PC-9 (cell line): ENCODE measurements at regions not wholly inside any gene's neighbourhood (a gene's known extent, or its start where the extent isn't known, plus 50 kb on each side); places are given as distances from the start of the nearest gene placed in this dataset.
"Not testable (repeated sequence)": the region's sequence is repeated elsewhere in the genome, so short reads cannot be mapped to it uniquely, and the experiment has no call there.

Experiments used
- BruUV-seq: library from RNA; stranded (reverse); fragments of 400-500 nt; replicated peaks from 2 replicates; lab custom pipeline; 2021; lab: Mats Ljungman, UMichigan
- CTCF ChIA-PET: fragments of 300-600 bp; sonication (Branson Sonifier 250); formaldehyde crosslinking; loops from one replicate; lab custom pipeline; 2022; ENCODE audit warnings: antibody characterized with exemption; lab: Charles Lee
- POLR2A ChIA-PET: fragments of 300-600 bp; sonication (Branson Sonifier 250); formaldehyde crosslinking; loops from one replicate; lab custom pipeline; 2022; ENCODE audit warnings: antibody characterized with exemption; ENCODE audit not compliant: unreplicated experiment; lab: Charles Lee
- DNase-seq, 2 experiments: peaks; one replicate each; pipeline versions ENCODE4 v3.0.0 to v3.0.0-alpha.2; 2015 to 2022; ENCODE audit warnings: mixed read lengths in 1 of 2
- H2AFZ ChIP-seq: fragments of 200-600 bp; sonication (generic); 2 replicates; pipeline ENCODE4 v1.8.1; 2017; ENCODE audit warnings: antibody characterized with exemption
- H3F3A ChIP-seq: fragments of 200-600 bp; sonication (generic); 2 replicates; pipeline ENCODE4 v1.8.1; 2017; ENCODE audit warnings: antibody characterized with exemption, mild to moderate bottlenecking, low read depth; ENCODE audit not compliant: insufficient read depth
- H3K27ac ChIP-seq: fragments of 200-600 bp; sonication (generic); 2 replicates; pipeline ENCODE4 v1.6.1; 2016; ENCODE audit warnings: mixed run types
- H3K27me3 ChIP-seq: fragments of 200-600 bp; sonication (generic); 2 replicates; pipeline ENCODE4 v1.6.1; 2016; ENCODE audit warnings: low read depth, mixed run types; ENCODE audit not compliant: insufficient read depth
- H3K36me3 ChIP-seq: fragments of 200-600 bp; sonication (generic); 2 replicates; pipeline ENCODE4 v1.6.1; 2016; ENCODE audit warnings: low read depth, mixed run types
- H3K4me1 ChIP-seq: fragments of 200-600 bp; sonication (generic); replicated peaks from 2 replicates; pipeline ENCODE4 v1.6.1; 2016; ENCODE audit warnings: mixed run types; ENCODE audit not compliant: insufficient read depth
- H3K4me2 ChIP-seq: fragments of 200-600 bp; sonication (generic); 2 replicates; pipeline ENCODE4 v1.6.1; 2017; ENCODE audit warnings: mixed run types
- H3K4me3 ChIP-seq: fragments of 200-600 bp; sonication (generic); 2 replicates; pipeline ENCODE4 v1.6.1; 2016; ENCODE audit warnings: mixed run types
- H3K79me2 ChIP-seq: fragments of 200-600 bp; sonication (generic); 2 replicates; pipeline ENCODE4 v1.6.1; 2017; ENCODE audit warnings: low read depth, mixed run types
- H3K9me2 ChIP-seq: fragments of 200-600 bp; sonication (generic); 2 replicates; pipeline ENCODE4 v1.8.1; 2017; ENCODE audit warnings: mild to moderate bottlenecking; ENCODE audit not compliant: insufficient read depth
- H3K9me3 ChIP-seq: fragments of 200-600 bp; sonication (generic); 2 replicates; pipeline ENCODE4 v1.8.1; 2016; ENCODE audit warnings: low read depth; ENCODE audit not compliant: insufficient read depth
- H4K20me1 ChIP-seq: fragments of 200-600 bp; sonication (generic); 2 replicates; pipeline ENCODE4 v1.8.1; 2017; ENCODE audit not compliant: insufficient read depth
- CTCF ChIP-seq: fragments of 200-600 bp; sonication (generic); conservative IDR thresholded peaks from 2 replicates; pipeline ENCODE4 v1.6.1; 2017; ENCODE audit warnings: mixed run types, antibody characterized with exemption, mild to moderate bottlenecking, moderate library complexity
- EZH2 ChIP-seq: fragments of 200-600 bp; sonication (generic); IDR thresholded peaks from 2 replicates; pipeline ENCODE4 v1.8.0; 2017; ENCODE audit warnings: antibody characterized with exemption, low read depth
- intact Hi-C: fragments of 100-400 bp; cut with micrococcal nuclease; formaldehyde crosslinking; loops from one replicate; pipeline ENCODE4 v1.10.0; 2022; ENCODE audit not compliant: unreplicated experiment

GRCh38 chr5:84752780-84753179 lies 368.1 kb upstream of the EDIL3 start:
- ChIA-PET POLR2A (no interaction called here), CTCF (no interaction called here)
- intact Hi-C loops, result no loop called here
- H3K9me2 ChIP-seq, result no peaks in the 10 kb centered on the region
- no peaks in the 10 kb centered on the region for H3K9me3 ChIP-seq
- H3K27ac ChIP-seq, result no peak overlapping the region
- no peaks in the 10 kb centered on the region for H3K79me2 ChIP-seq
- no peaks in the 10 kb centered on the region for H4K20me1 ChIP-seq
- DNase-seq, result no peak
- no peak overlapping the region for H3K4me3 ChIP-seq
- H3F3A ChIP-seq, result no peaks in the 10 kb centered on the region
- H3K4me2 ChIP-seq, result no peak overlapping the region
- H3K4me1 ChIP-seq, result no peaks in the 10 kb centered on the region
- no peaks in the 10 kb centered on the region for H3K27me3 ChIP-seq
- TF ChIP-seq CTCF, result no peak
- TF ChIP-seq EZH2, result no peak
- H3K36me3 ChIP-seq, result no peaks in the 10 kb centered on the region
- no peak overlapping the region for H2AFZ ChIP-seq
- BruUV-seq, result no TSS peak

- Histone ChIP-seq H3K27ac (no peak overlapping the region), H3K4me3 (no peak overlapping the region), H3K27me3 (no peaks in the 10 kb centered on the region), H3F3A (no peaks in the 10 kb centered on the region), H2AFZ (no peak overlapping the region), H3K36me3 (no peaks in the 10 kb centered on the region), H3K9me3 (no peaks in the 10 kb centered on the region; the same call in 1 of the 2 replicates), H3K4me2 (no peak overlapping the region), H3K4me1 (no peaks in the 10 kb centered on the region), H4K20me1 (no peaks in the 10 kb centered on the region), H3K79me2 (no peaks in the 10 kb centered on the region), H3K9me2 (no peaks in the 10 kb centered on the region)
- ChIA-PET POLR2A (no interaction called here), CTCF (no interaction called here)
- no TSS peak for BruUV-seq
- TF ChIP-seq CTCF, result no peak
- no peak for TF ChIP-seq EZH2
- intact Hi-C loops, result no loop called here
- no peak for DNase-seq
Observed at GRCh38 chr5:84748313-84748712, 363.6 kb upstream of the EDIL3 start.

DNA sequence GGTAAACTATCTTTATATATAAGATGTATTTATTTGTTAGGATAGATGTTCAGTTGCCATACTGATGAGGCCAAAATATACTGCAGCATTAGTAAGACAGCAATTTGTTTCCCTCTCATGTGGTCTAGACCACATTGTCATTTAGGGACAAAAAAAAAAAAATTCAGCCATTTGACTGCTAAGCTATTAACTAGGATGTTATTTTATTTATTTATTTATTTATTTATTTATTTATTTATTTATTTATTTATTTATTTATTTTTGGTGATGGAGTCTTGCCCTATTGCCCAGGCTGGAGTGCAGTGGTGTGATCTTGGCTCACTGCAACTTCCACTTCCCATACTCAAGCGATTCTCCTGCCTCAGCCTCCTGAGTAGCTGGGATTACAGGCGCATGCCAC lies 361.6 kb upstream of the EDIL3 start:
- H3K9me2 ChIP-seq, H3K36me3 ChIP-seq, H3K4me1 ChIP-seq, intact Hi-C loops, H4K20me1 ChIP-seq, H3K4me3 ChIP-seq, BruUV-seq, H3K27me3 ChIP-seq, DNase-seq, H3K4me2 ChIP-seq, H2AFZ ChIP-seq, H3F3A ChIP-seq, H3K27ac ChIP-seq, POLR2A ChIA-PET, H3K79me2 ChIP-seq, H3K9me3 ChIP-seq, CTCF ChIA-PET: not testable (repeated sequence)

DNA sequence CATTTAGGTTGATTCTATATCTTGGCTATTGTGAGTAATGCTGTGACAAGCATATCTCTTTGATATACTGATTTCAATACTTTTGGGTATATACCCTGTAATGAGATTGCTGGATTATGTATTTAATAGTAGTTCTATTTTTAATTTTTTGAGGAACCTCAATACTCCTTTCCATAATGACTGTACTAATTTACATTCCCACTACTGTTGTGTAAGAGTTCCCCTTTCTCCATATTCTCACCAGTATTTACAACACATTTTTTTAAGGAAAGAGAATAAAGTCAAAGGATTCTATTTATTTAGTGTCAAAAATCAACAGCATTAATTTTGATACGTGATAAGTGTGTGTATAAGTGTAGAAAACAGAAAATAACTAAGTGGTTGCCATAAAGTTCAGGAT lies 356.4 kb upstream of the EDIL3 start:
- Histone ChIP-seq H3K27ac (no peak overlapping the region), H4K20me1 (no peaks in the 10 kb centered on the region), H3K9me3 (no peaks in the 10 kb centered on the region; the same call in 1 of the 2 replicates), H2AFZ (no peak overlapping the region), H3F3A (no peaks in the 10 kb centered on the region), H3K4me1 (no peaks in the 10 kb centered on the region), H3K4me2 (no peak overlapping the region), H3K4me3 (no peak overlapping the region), H3K9me2 (0 out of 2 replicates have a peak, but pooled peaks cover 4% of the 10 kb centered on the region), H3K27me3 (no peaks in the 10 kb centered on the region), H3K36me3 (no peaks in the 10 kb centered on the region), H3K79me2 (no peaks in the 10 kb centered on the region)
- DNase-seq, result no peak
- no TSS peak for BruUV-seq
- intact Hi-C loops, result no loop called here
- ChIA-PET CTCF (no interaction called here), POLR2A (no interaction called here)
- TF ChIP-seq EZH2 (no peak), CTCF (no peak)
